Endothelial cell (in vitro differentiated cells): ENCODE measurements at regions not wholly inside any gene's neighbourhood (a gene's known extent, or its start where the extent isn't known, plus 50 kb on each side); places are given as distances from the start of the nearest gene placed in this dataset.

Source experiments
- DNase-seq: peaks from one replicate; pipeline ENCODE4 v3.0.0; 2021; ENCODE audit warnings: low spot score
- H3K27ac Mint-ChIP-seq: one replicate; pipeline ENCODE4 v1.8.0; 2021; ENCODE audit warnings: mixed read lengths, inconsistent platforms; ENCODE audit not compliant: unreplicated experiment
- H3K27me3 Mint-ChIP-seq: one replicate; pipeline ENCODE4 v1.8.0; 2021; ENCODE audit warnings: mild to moderate bottlenecking, moderate library complexity, mixed read lengths, inconsistent platforms; ENCODE audit not compliant: unreplicated experiment
- H3K36me3 Mint-ChIP-seq: one replicate; pipeline ENCODE4 v1.8.0; 2021; ENCODE audit warnings: mild to moderate bottlenecking, low read depth, mixed read lengths, inconsistent platforms; ENCODE audit not compliant: unreplicated experiment
- H3K4me1 Mint-ChIP-seq: one replicate; pipeline ENCODE4 v1.8.0; 2021; ENCODE audit warnings: mild to moderate bottlenecking, mixed read lengths, inconsistent platforms; ENCODE audit not compliant: unreplicated experiment
- H3K4me3 Mint-ChIP-seq: one replicate; pipeline ENCODE4 v1.8.0; 2021; ENCODE audit warnings: mild to moderate bottlenecking, mixed read lengths, inconsistent platforms; ENCODE audit not compliant: unreplicated experiment
- H3K9me3 Mint-ChIP-seq: one replicate; pipeline ENCODE4 v1.8.0; 2021; ENCODE audit warnings: mixed read lengths, inconsistent platforms; ENCODE audit not compliant: unreplicated experiment
- TF ChIP-seq, protein P1 (sequence below): fragments of 200-600 bp; sonication (generic); IDR thresholded peaks from one replicate; pipeline ENCODE4 v1.5.0; 2021; ENCODE audit warnings: antibody characterized with exemption; ENCODE audit not compliant: unreplicated experiment

DNA sequence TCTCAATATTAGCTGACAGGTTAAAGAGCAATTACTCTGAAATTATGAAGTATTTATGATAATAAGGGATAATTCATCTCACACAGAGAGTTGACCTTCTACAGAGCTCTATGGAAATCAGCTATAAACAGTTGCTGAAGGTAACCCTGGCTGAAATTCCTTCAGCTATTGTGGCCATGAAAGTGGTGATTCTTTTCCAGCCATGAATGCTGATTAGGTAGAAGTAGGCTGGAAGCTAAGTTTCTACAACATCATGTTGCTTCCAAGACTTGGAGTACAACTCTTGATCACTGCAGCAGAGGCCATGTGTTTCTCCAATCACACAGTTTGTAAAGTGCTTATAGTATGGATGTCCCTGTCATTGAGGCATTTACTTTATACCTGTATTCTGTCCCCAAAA, 2128.9 kb downstream of the MRPL39 start:
- DNase-seq = no peak
- Mint-ChIP-seq H3K36me3 (no peaks in the 10 kb centered on the region), H3K9me3 (no peaks in the 10 kb centered on the region), H3K27ac (no peak overlapping the region), H3K4me3 (no peak overlapping the region), H3K27me3 (no peaks in the 10 kb centered on the region), H3K4me1 (no peaks in the 10 kb centered on the region)
- TF ChIP-seq, protein P1, sequence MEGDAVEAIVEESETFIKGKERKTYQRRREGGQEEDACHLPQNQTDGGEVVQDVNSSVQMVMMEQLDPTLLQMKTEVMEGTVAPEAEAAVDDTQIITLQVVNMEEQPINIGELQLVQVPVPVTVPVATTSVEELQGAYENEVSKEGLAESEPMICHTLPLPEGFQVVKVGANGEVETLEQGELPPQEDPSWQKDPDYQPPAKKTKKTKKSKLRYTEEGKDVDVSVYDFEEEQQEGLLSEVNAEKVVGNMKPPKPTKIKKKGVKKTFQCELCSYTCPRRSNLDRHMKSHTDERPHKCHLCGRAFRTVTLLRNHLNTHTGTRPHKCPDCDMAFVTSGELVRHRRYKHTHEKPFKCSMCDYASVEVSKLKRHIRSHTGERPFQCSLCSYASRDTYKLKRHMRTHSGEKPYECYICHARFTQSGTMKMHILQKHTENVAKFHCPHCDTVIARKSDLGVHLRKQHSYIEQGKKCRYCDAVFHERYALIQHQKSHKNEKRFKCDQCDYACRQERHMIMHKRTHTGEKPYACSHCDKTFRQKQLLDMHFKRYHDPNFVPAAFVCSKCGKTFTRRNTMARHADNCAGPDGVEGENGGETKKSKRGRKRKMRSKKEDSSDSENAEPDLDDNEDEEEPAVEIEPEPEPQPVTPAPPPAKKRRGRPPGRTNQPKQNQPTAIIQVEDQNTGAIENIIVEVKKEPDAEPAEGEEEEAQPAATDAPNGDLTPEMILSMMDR = no peak

DNA sequence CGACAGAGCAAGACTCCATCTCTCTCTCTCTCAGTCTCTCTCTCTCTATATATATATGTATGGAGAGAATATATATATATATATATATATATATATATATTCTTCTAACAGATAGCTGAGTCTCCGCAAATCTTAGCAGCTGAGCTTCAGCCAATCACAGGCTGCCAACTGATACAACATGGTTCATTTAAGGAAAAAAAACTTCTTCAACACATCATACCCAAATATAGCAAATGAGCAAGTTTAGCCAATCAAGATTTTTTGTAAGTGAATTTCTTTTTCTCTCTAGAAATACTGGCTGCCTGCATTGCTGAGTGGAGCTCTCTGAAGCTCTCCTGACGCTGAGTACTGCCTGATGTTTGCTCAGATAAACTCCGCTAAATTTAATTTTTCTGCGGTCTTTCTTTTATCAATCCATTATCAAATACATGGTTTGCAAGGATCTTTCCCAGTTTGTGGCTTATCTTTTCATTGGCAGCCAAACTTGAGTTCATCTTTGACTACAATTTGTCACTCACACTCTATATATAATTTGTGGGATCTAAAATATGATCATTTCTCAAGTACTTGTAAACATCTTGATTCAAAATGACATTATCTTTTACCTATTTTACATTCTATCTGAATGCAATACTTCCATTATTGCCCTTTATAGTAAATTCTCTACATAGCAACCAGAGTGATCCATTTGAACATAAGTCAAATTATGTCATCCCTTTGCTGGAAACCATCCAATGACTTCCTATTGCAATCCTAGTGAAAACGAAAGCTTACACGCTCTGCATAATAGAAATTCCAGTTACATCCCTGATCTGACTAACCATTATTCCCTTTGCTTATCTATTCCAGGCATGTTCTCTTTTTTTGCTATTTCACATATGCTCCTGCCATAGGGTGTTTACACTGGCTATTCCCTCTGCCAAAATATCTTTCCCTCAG, 2131.7 kb downstream of the MRPL39 start:
- Mint-ChIP-seq H3K4me3 (no peak overlapping the region), H3K27ac (no peak overlapping the region), H3K36me3 (no peaks in the 10 kb centered on the region), H3K4me1 (no peaks in the 10 kb centered on the region), H3K27me3 (no peaks in the 10 kb centered on the region), H3K9me3 (no peaks in the 10 kb centered on the region)
- TF ChIP-seq, protein P1 = no peak
- DNase-seq = no peak

DNA sequence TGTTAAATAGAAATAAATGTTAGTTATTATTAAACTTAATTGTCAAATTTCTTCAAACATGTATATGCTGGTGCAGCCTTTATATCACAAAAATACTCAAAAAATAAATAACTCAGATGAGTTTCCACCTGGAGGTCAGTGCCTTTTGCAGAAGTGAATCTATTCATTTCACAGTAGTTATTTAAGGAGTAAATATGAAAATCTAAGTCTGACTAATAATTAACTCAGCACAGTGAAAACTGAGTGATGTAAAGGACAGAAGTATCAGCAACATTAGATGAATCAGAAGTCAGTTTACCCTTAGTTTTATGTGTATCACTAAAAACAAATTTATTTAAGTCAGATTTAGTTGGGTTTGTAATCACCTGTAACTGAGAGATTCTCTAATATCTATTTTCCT, 2135.4 kb downstream of the MRPL39 start:
- TF ChIP-seq, protein P1 = no peak
- no peaks in the 10 kb centered on the region for H3K4me1 Mint-ChIP-seq
- no peak for DNase-seq
- H3K27me3 Mint-ChIP-seq = no peaks in the 10 kb centered on the region
- no peak overlapping the region for H3K27ac Mint-ChIP-seq
- H3K4me3 Mint-ChIP-seq = no peak overlapping the region
- H3K36me3 Mint-ChIP-seq = no peaks in the 10 kb centered on the region
- no peaks in the 10 kb centered on the region for H3K9me3 Mint-ChIP-seq

DNA sequence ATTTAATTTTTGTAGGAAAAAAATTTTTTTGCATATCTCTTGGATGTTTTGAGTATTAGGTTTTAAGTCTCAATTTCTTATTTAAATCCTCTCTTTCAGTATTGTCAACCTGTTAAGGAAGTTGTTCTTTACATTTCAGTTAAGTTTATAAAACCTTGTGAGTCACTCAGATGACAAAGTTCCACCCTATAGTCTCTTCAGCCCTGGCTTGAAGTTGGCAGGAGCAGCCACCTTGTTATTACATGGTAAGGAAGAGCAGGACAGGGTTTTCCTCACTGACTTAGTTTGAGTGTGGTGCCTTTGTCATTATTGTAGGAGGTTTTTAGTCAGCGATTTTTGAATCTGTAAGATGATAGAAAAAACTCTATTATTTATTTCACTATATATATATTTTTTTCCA, 2143.9 kb downstream of the MRPL39 start:
- no peak overlapping the region for H3K27ac Mint-ChIP-seq
- H3K4me1 Mint-ChIP-seq = no peaks in the 10 kb centered on the region
- no peaks in the 10 kb centered on the region for H3K27me3 Mint-ChIP-seq
- TF ChIP-seq, protein P1 = no peak
- no peaks in the 10 kb centered on the region for H3K36me3 Mint-ChIP-seq
- DNase-seq = no peak
- no peaks in the 10 kb centered on the region for H3K9me3 Mint-ChIP-seq
- no peak overlapping the region for H3K4me3 Mint-ChIP-seq

DNA sequence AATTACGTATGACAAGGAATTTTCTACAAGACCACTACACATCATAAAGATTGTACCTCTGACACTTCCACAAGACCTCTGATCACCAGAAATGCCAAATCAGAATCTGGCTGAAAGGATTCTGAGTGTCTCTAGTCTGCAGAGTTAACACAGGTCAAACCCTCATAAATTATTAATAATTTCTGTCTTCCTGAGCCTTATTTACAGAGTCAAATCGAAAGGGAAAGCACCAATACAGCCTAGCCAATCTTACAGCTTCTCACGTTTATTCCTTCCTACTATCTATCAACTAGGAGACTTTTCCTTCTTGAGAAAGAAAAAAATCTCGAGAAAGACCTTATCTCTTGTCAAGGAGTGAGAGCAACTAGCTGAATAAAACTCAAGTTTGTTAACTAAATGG, 2151.6 kb downstream of the MRPL39 start:
- H3K4me3 Mint-ChIP-seq = no peak overlapping the region

More for the DNA sequence above, 2151.6 kb downstream of the MRPL39 start:
- H3K27ac Mint-ChIP-seq = no peak overlapping the region
- no peak for DNase-seq
- H3K4me1 Mint-ChIP-seq = no peaks in the 10 kb centered on the region
- no peaks in the 10 kb centered on the region for H3K36me3 Mint-ChIP-seq
- H3K9me3 Mint-ChIP-seq = no peaks in the 10 kb centered on the region
- H3K27me3 Mint-ChIP-seq = no peaks in the 10 kb centered on the region
- TF ChIP-seq, protein P1 = no peak
